Pancreas (tissue), 10 donors: ENCODE measurements at regions not wholly inside any gene's neighbourhood (a gene's known extent, or its start where the extent isn't known, plus 50 kb on each side); places are given as distances from the start of the nearest gene placed in this dataset.

ENCODE experiments used
- ATAC-seq, 4 donors: fragments of 200-7000 bp; cut with Tn5 transposase; one replicate each; pipeline versions ENCODE4 v1.8.0 to v1.9.1; 2020; ENCODE audit warnings: mild to moderate bottlenecking in 4 of 4, moderate library complexity in 4 of 4
- DNase-seq, 6 donors: peaks; one replicate each; pipeline ENCODE4 v3.0.0-alpha.2; 2020
- FAIRE-seq: peaks from 2 replicates; lab custom pipeline; 2012; peaks lifted over from hg19 to GRCh38; lab: Jason Lieb, UNC
- H3K27ac ChIP-seq, 4 donors: fragments of 200-600 bp; sonication (generic); 1 replicate in 3 of 4; 2 replicates in 1 of 4; pipeline versions ENCODE4 v1.5.0 to v1.8.0; 2020
- H3K27me3 ChIP-seq, 4 donors: fragments of 200-600 bp; one replicate each; pipeline ENCODE4 v1.8.0; 2021
- H3K36me3 ChIP-seq, 3 donors: fragments of 200-600 bp; sonication (generic) in 1 of 3; one replicate each; pipeline versions ENCODE4 v1.5.0 to v1.8.0; 2020 to 2021
- H3K4me1 ChIP-seq, 3 donors: fragments of 200-600 bp; one replicate each; pipeline ENCODE4 v1.8.0; 2021
- H3K4me3 ChIP-seq, 4 donors: fragments of 200-600 bp; sonication (generic) in 2 of 4; one replicate each; pipeline versions ENCODE4 v1.5.0 to v1.8.0; 2020 to 2021
- H3K9me3 ChIP-seq, 4 donors: fragments of 200-600 bp; one replicate each; pipeline ENCODE4 v1.8.0; 2021
- CTCF ChIP-seq, 4 donors: fragments of 200-600 bp; sonication (generic) in 3 of 4; IDR thresholded peaks; one replicate each; pipeline versions ENCODE4 v1.5.0 to v1.8.0; 2021; ENCODE audit warnings: antibody characterized with exemption in 4 of 4
- WGBS, 2 donors: extraction: QIAGEN DNeasy Blood & Tissue Kit; methylation state at CpG; one replicate each; pipeline ENCODE4 v1.1.7; 2013; 5-methylcytosine and 5-hydroxymethylcytosine counted together
- intact Hi-C, 3 donors: fragments of 100-400 bp; cut with DNase I; formaldehyde crosslinking; loops; one replicate each; pipeline versions ENCODE4 v1.11.1 to v1.14.2; 2022
- donor health status: healthy with polysubstance abuse.
- donor health status: DM: no; HTN: no; CAD: no; lungs with moderate emphysema.
- donor health status: DM: no; HTN: no; CAD: no.
- donor health status: control.
- donor health status: control.
- donor health status: Bipolar disorder and iron deficiency.
- donor health status: DM: yes; HTN: yes; CAD: no.
- donor health status: DM: no; HTN: no; CAD: no.
- donor health status: DM: no; HTN: no; CAD: no.
- donor health status: DM: yes; HTN: yes; CAD: no.

- intact Hi-C loops = no loop called here
- H3K27ac ChIP-seq = no peak overlapping the region
- H3K4me3 ChIP-seq = no peak overlapping the region
- 82 to 86% methylated on average over 4 of the region's 4 CpGs for WGBS, 2 donors
- DNase-seq (no peak), ATAC-seq (no peak), FAIRE-seq (no peak)
- no peaks in the 10 kb centered on the region for H3K4me1 ChIP-seq
- H3K9me3 ChIP-seq = no peaks in the 10 kb centered on the region
- H3K36me3 ChIP-seq = no peaks in the 10 kb centered on the region
- TF ChIP-seq CTCF (IDR thresholded peaks at IDR 0.05) = no peak
- no peaks in the 10 kb centered on the region for H3K27me3 ChIP-seq
Observed at GRCh38 chr2:58970365-58970764, 729.2 kb upstream of the FANCL start.

- no peaks in the 10 kb centered on the region for H3K36me3 ChIP-seq
- 82 to 91% methylated on average over 2 of the region's 2 CpGs for WGBS, 2 donors
- no peak for TF ChIP-seq CTCF (IDR thresholded peaks at IDR 0.05)
- H3K4me3 ChIP-seq = no peak overlapping the region
- H3K27me3 ChIP-seq = no peaks in the 10 kb centered on the region
- DNase-seq (no peak), ATAC-seq (no peak), FAIRE-seq (no peak)
- H3K27ac ChIP-seq = no peak overlapping the region
- intact Hi-C loops = no loop called here
- H3K4me1 ChIP-seq = no peaks in the 10 kb centered on the region
- H3K9me3 ChIP-seq = no peaks in the 10 kb centered on the region
Observed at GRCh38 chr2:58968885-58969284, 727.8 kb upstream of the FANCL start.

- Histone ChIP-seq H3K9me3 (no peaks in the 10 kb centered on the region), H3K27ac (no peak overlapping the region), H3K4me1 (no peaks in the 10 kb centered on the region), H3K4me3 (no peak overlapping the region), H3K36me3 (no peaks in the 10 kb centered on the region), H3K27me3 (no peaks in the 10 kb centered on the region)
- no peak for FAIRE-seq
- no peak for TF ChIP-seq CTCF (IDR thresholded peaks at IDR 0.05)
- DNase-seq = no peak
- WGBS, 2 donors = 67 to 76% methylated on average over 5 of the region's 5 CpGs
- no peak for ATAC-seq
- intact Hi-C loops = no loop called here
Observed at GRCh38 chr2:58967736-58968135, 726.6 kb upstream of the FANCL start.

- no peaks in the 10 kb centered on the region for H3K9me3 ChIP-seq
- ATAC-seq (no peak), DNase-seq (no peak), FAIRE-seq (no peak)
- H3K27ac ChIP-seq = no peak overlapping the region
- intact Hi-C loops = no loop called here
- WGBS, 2 donors = 33 to 35% methylated on average over 2 of the region's 2 CpGs
- H3K36me3 ChIP-seq = no peaks in the 10 kb centered on the region
- H3K27me3 ChIP-seq = no peaks in the 10 kb centered on the region
- no peak overlapping the region for H3K4me3 ChIP-seq
- no peaks in the 10 kb centered on the region for H3K4me1 ChIP-seq
- TF ChIP-seq CTCF (IDR thresholded peaks at IDR 0.05) = no peak
Observed at GRCh38 chr2:58965602-58966001, 724.5 kb upstream of the FANCL start.

DNA sequence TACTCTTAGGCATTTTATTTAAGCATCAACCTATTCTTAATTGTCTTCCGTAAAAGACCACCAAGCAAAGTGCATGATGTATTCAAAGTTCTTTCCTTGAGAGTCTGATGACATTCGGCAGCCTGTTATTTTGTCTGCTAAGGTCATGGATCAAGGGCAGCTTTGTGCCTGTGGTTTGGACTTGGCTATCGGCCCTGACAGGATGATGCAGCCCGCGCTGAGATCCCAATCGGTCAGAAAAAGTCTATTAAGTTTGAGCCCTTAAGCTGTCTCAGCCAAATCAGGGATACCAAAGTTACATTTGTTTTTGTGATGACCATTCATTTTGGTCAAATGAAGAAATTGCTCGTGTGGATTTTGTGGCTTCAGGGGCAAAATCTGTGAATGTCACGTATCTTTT, 718.9 kb upstream of the FANCL start:
- no peaks in the 10 kb centered on the region for H3K9me3 ChIP-seq
- H3K36me3 ChIP-seq = no peaks in the 10 kb centered on the region
- FAIRE-seq = no peak
- no peak overlapping the region for H3K27ac ChIP-seq
- no peak for ATAC-seq
- 72 to 84% methylated on average over 8 of the region's 8 CpGs for WGBS, 2 donors
- H3K4me1 ChIP-seq = no peaks in the 10 kb centered on the region
- intact Hi-C loops = no loop called here
- H3K27me3 ChIP-seq = no peaks in the 10 kb centered on the region
- H3K4me3 ChIP-seq = no peak overlapping the region
- no peak for DNase-seq
- TF ChIP-seq CTCF (IDR thresholded peaks at IDR 0.05) = no peak
